Activated T-cell treated with anti-CD3 and anti-CD28 coated beads, Interleukin-2, amount 50 U/mL, for 24 hours (primary cell): ENCODE measurements at regions not wholly inside any gene's neighbourhood (a gene's known extent, or its start where the extent isn't known, plus 50 kb on each side); places are given as distances from the start of the nearest gene placed in this dataset.

ENCODE experiments used
- DNase-seq: peaks from one replicate; pipeline ENCODE4 v3.0.0-alpha.2; 2020
- H3K27ac Mint-ChIP-seq: 2 replicates; pipeline ENCODE4 v1.8.0; 2020; ENCODE audit warnings: mild to moderate bottlenecking, mixed read lengths
- H3K27me3 Mint-ChIP-seq: 2 replicates; pipeline ENCODE4 v1.8.0; 2020; ENCODE audit warnings: mixed read lengths
- H3K36me3 Mint-ChIP-seq: 2 replicates; pipeline ENCODE4 v1.8.0; 2020; ENCODE audit warnings: low read depth, mixed read lengths
- H3K4me1 Mint-ChIP-seq: 2 replicates; pipeline ENCODE4 v1.8.0; 2020; ENCODE audit warnings: low read depth, mixed read lengths
- H3K4me3 Mint-ChIP-seq: 2 replicates; pipeline ENCODE4 v1.8.0; 2020; ENCODE audit warnings: mild to moderate bottlenecking, moderate library complexity, mixed read lengths
- H3K9me3 Mint-ChIP-seq: 2 replicates; pipeline ENCODE4 v1.8.0; 2020; ENCODE audit warnings: mixed read lengths

DNA sequence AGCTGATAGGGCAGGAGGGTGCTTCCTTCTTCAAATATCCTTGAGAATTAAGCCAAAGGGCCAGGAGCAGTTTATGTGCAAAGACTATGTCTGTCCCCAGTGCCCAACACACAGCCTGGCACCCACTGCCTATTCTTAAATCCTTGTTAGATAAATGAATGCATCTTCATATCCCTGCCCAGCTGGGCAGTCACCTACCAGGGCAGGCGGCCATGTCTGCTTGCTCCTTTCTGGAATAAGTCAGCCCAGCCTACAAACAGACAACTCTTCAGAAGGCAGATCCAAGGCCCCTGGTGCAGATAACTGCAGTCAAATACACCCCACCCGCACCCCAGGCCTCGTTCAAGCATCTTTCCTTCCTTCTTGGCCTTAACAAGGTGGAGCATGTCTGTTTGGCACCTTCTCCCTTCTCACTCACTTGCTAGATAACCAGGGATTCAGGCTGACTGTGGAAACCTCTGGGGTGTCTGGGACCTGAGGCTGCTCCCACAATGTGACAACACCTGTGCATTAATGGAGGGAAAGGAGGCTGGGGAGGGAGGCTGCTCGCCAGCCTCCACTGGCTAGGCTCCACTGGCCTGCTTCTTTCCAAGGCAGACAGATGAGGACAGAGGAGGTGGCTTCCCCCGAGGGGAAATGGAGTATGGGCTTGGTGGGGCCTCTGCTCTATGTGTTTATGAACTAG, 59.9 kb upstream of the COL13A1 start:
- H3K36me3 Mint-ChIP-seq: no peaks in the 10 kb centered on the region
- H3K9me3 Mint-ChIP-seq: no peaks in the 10 kb centered on the region
- no peak overlapping the region for H3K27ac Mint-ChIP-seq
- no peak for DNase-seq
- H3K27me3 Mint-ChIP-seq: peaks cover 36% of the 10 kb centered on the region
- peaks cover 6% of the 10 kb centered on the region for H3K4me1 Mint-ChIP-seq
- H3K4me3 Mint-ChIP-seq: no peak overlapping the region

DNA sequence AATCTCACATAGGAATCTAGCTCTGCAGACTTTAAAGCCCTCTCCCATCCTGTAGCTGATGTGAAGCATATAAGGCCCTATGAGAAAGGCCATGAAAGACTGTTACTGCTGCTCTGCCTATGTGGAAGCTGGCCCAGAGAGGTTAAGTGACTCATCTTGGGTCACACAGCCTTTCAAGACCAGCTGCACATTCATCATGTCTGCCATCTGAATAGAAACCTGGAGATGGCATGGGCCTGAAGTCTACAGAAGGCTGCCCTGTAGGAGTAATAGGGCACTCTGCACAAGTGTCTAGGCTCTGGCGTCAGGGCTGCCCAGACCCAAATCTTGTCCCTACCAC, 59.4 kb upstream of the COL13A1 start:
- H3K36me3 Mint-ChIP-seq: no peaks in the 10 kb centered on the region
- peaks cover 40% of the 10 kb centered on the region for H3K27me3 Mint-ChIP-seq
- no peaks in the 10 kb centered on the region for H3K9me3 Mint-ChIP-seq
- no peak for DNase-seq
- H3K4me1 Mint-ChIP-seq: peaks cover 8% of the 10 kb centered on the region
- no peak overlapping the region for H3K4me3 Mint-ChIP-seq
- no peak overlapping the region for H3K27ac Mint-ChIP-seq

GRCh38 chr10:69742928-69743602, 58.6 kb upstream of the COL13A1 start:
- peaks cover 8% of the 10 kb centered on the region for H3K4me1 Mint-ChIP-seq
- no peak overlapping the region for H3K4me3 Mint-ChIP-seq
- no peak overlapping the region for H3K27ac Mint-ChIP-seq
- H3K9me3 Mint-ChIP-seq: no peaks in the 10 kb centered on the region
- H3K36me3 Mint-ChIP-seq: no peaks in the 10 kb centered on the region
- peaks cover 40% of the 10 kb centered on the region for H3K27me3 Mint-ChIP-seq
- DNase-seq: no peak

DNA sequence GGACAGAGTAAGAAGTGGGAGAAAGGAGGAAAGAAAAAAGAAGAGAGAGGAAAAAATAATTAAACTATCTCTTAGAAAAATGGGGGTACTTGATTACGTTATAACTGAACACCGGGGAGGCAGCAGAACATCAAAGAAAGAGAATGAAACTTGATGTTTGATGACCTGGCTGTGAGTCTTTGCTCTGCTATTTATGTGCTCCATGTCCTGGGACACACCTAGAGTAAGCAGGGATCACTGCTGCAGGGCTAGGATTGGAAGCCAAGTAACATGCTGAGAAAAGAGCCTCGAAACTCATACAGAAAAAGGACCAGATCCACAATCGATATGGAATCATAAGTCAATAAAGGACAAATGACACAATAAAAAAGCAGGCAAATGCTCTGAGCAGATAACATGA, 56.7 kb upstream of the COL13A1 start:
- no peak overlapping the region for H3K27ac Mint-ChIP-seq
- no peaks in the 10 kb centered on the region for H3K36me3 Mint-ChIP-seq
- H3K4me3 Mint-ChIP-seq: no peak overlapping the region
- no peak for DNase-seq
- no peaks in the 10 kb centered on the region for H3K9me3 Mint-ChIP-seq
- H3K27me3 Mint-ChIP-seq: peaks cover 54% of the 10 kb centered on the region
- peaks cover 8% of the 10 kb centered on the region for H3K4me1 Mint-ChIP-seq

DNA sequence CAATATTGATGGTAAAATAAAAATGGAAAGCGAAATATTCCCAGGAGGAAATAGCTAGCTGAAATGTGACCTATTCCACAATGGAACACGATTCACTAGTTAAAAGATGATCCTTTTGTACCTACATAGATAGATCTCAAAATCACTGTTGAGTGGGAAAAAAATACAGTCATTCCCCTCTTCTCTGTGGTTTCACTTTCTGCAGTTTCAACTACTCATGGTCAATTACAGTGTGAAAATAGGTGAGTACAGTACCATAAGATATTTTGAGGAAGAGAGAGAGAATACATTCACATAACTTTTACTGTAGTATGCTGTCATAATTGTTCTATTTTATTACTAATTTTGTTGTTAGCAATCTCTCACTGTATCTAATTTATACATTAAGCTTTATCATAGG, 56.0 kb upstream of the COL13A1 start:
- no peak for DNase-seq
- Mint-ChIP-seq H3K4me3 (no peak overlapping the region), H3K27me3 (peaks cover 58% of the 10 kb centered on the region), H3K4me1 (peaks cover 8% of the 10 kb centered on the region), H3K27ac (no peak overlapping the region), H3K9me3 (no peaks in the 10 kb centered on the region), H3K36me3 (no peaks in the 10 kb centered on the region)

GRCh38 chr10:69747179-69747578, 54.5 kb upstream of the COL13A1 start:
- no peak overlapping the region for H3K27ac Mint-ChIP-seq
- no peaks in the 10 kb centered on the region for H3K9me3 Mint-ChIP-seq
- H3K27me3 Mint-ChIP-seq: peaks cover 66% of the 10 kb centered on the region

DNA sequence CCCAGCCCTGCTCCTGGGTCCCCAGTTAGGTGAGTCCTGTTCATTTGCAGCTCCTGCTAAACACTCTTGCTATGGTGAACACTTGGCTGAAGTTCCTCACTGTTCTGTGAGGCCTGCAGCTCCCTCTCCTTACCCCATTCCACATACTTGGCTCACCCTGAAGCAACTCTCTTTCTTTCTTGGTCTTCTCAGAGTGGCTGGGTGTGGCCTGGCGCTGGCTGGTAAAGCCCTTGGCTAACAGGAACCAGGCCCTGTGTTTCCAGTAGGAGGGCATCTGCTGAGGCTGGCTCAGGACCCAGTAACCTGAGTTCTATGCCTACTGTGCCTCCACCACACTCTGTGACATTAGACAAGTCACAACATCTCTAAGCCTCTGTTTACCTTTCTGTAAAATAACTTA, 53.1 kb upstream of the COL13A1 start:
- no peaks in the 10 kb centered on the region for H3K36me3 Mint-ChIP-seq
- H3K27ac Mint-ChIP-seq: no peak overlapping the region
- peaks cover 8% of the 10 kb centered on the region for H3K4me1 Mint-ChIP-seq
- no peak overlapping the region for H3K4me3 Mint-ChIP-seq
- H3K27me3 Mint-ChIP-seq: peaks cover 60% of the 10 kb centered on the region
- no peak for DNase-seq
- H3K9me3 Mint-ChIP-seq: no peaks in the 10 kb centered on the region

More at GRCh38 chr10:69747179-69747578, 54.5 kb upstream of the COL13A1 start:
- no peak for DNase-seq
- Mint-ChIP-seq H3K4me3 (no peak overlapping the region), H3K4me1 (peaks cover 8% of the 10 kb centered on the region), H3K36me3 (no peaks in the 10 kb centered on the region)

DNA sequence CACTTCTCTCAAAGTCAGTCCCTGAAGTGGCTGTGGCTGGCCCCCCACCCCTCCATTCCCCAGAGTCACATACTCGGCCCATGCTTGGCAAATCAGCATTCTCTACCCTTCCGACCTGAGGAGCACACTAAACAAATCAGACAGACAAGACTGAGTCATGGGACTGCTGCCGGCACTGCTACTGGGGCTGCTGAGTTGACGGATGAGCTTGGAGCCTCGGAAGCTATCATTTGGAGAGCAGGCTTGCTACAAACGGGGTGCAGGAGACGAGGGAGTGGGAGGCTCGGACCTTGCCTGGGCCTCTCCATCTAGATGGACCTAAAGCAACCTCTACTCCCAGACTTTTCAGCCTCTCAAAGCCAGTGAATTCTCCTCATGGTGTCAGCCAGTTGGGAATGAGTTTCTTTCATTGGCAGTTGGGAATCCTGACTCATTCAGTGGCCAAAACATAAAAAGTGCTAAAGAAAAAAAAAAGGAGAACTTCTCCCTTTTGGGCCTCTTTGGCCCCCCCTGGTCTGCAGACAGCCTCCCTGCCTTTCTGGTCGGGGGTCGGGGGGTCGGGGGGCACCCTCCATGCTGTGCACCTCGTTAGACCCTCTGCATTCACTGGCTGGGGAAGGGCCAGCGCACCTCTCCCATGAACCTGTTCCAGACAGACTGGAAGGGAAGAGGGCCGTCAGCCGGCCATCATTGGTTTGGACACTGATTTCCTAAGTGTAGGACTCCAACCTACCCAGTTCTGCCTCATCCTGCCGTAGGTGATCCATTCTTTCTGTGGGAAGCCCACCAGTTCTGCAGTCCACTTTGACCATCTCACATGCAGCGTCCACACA, 52.3 kb upstream of the COL13A1 start:
- Mint-ChIP-seq H3K9me3 (no peaks in the 10 kb centered on the region), H3K27me3 (peaks cover 53% of the 10 kb centered on the region)
- no peak for DNase-seq

DNA sequence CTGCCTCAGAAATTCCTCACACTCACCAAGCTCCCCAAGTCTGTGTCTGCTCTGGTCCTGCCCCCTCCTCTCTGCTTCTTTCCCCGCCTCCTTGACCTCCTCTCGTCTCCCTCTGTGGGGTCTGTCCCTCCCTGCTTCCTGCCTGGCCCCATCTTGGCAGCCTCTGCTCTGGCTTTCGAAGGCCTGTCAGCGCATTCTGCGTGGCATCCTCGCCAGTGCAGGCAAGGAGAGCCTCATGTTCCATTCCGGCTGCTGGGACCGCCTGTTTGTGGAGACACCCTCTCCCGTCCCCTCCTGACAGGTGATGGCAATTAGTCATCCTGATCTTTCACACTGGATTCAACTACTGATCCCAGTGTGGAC, 51.7 kb upstream of the COL13A1 start:
- no peaks in the 10 kb centered on the region for H3K9me3 Mint-ChIP-seq
- no peak overlapping the region for H3K4me3 Mint-ChIP-seq
- H3K4me1 Mint-ChIP-seq: peaks cover 8% of the 10 kb centered on the region
- no peak for DNase-seq
- H3K27ac Mint-ChIP-seq: no peak overlapping the region
- peaks cover 47% of the 10 kb centered on the region for H3K27me3 Mint-ChIP-seq
- no peaks in the 10 kb centered on the region for H3K36me3 Mint-ChIP-seq

More for the DNA sequence above, 52.3 kb upstream of the COL13A1 start:
- H3K4me3 Mint-ChIP-seq: no peak overlapping the region
- H3K27ac Mint-ChIP-seq: no peak overlapping the region
- H3K4me1 Mint-ChIP-seq: peaks cover 8% of the 10 kb centered on the region
- H3K36me3 Mint-ChIP-seq: no peaks in the 10 kb centered on the region

DNA sequence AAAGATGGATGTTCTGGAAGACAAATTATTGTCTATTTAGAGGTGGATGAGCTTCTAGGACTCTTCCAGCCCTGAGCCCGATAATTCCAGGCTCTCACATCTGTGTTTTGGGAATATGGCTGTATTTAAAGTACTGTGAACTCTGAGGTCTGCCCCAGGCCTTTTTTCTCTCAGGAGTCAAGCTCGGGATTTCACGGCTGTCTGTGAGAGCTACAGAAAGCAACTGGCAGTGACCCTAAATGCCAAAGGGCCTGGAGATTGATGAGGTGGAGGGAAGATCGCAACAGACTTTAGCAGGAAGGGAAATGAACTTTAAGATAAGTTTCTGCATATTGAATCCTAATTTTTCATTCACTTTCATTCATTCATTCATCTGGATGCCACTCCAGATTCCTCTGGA, 51.0 kb upstream of the COL13A1 start:
- Mint-ChIP-seq H3K27me3 (peaks cover 43% of the 10 kb centered on the region), H3K4me1 (peaks cover 4% of the 10 kb centered on the region), H3K9me3 (no peaks in the 10 kb centered on the region), H3K36me3 (no peaks in the 10 kb centered on the region), H3K27ac (no peak overlapping the region), H3K4me3 (no peak overlapping the region)
- no peak for DNase-seq

DNA sequence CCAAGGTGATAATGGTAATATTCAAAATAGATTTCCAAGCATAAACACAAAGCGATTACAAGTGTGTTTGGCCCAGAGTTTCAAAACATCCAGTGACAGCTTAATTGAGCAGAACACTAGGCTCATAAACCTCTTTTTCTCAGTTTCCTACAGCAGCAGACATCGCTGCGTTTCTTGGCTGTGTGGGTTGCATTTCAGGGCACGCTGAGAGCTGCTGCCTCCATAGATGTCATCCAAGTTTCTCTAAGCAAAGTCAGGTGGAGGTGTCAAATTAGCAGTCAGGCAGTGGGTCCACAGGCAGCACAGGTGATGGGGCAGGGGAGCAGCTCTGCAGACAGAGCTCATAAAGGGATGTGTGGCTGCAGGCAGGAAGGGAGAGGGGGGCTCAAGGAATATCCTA, 50.5 kb upstream of the COL13A1 start:
- Mint-ChIP-seq H3K27me3 (peaks cover 41% of the 10 kb centered on the region), H3K36me3 (no peaks in the 10 kb centered on the region), H3K27ac (no peak overlapping the region), H3K9me3 (no peaks in the 10 kb centered on the region), H3K4me1 (peaks cover 2% of the 10 kb centered on the region), H3K4me3 (no peak overlapping the region)
- no peak for DNase-seq
